ENCODE measurements at regions not wholly inside any gene's neighbourhood (a gene's known extent, or its start where the extent isn't known, plus 50 kb on each side); places are given as distances from the start of the nearest gene placed in this dataset.
A peak's percentile ranks its signal among the peaks of the same experiment; 100 is the strongest.

GRCh38 chr6:14965424-14966075, 280.3 kb upstream of the JARID2 start:
- in situ Hi-C loops (cut with HindIII; ENCODE audit: extremely low pct_ligation_motif_present, low pct_unique_long_range_greater_than_20kb): no loop called here
- ATAC-seq: no peak
- BruUV-seq (replicated peaks): no TSS peak

GRCh38 chr6:14966096-14966905, 279.6 kb upstream of the JARID2 start:
- Histone ChIP-seq H3K36me3 (replicated peaks in 1 of 2; ENCODE audit: control insufficient read depth in 1 of 2, insufficient read depth in 2 of 2, low read length in 2 of 2) (no peaks in the 10 kb centered on the region), H2AFZ (ENCODE audit: low read length) (no peak overlapping the region), H3K9ac (ENCODE audit: insufficient read depth, low read depth, low read length) (no peak overlapping the region), H3K4me1 (ENCODE audit: insufficient read depth, low read length) (no peaks in the 10 kb centered on the region), H3K9me3 (ENCODE audit: low read length) (no peaks in the 10 kb centered on the region), H3K27me3 (ENCODE audit: control insufficient read depth in 1 of 2, insufficient read depth in 2 of 2, low read length in 2 of 2) (no peaks in the 10 kb centered on the region), H3K4me3 (replicated peaks in 1 of 3; ENCODE audit: insufficient read depth in 1 of 3, low read depth in 2 of 3, low read length in 3 of 3) (no peak overlapping the region), H3K27ac (ENCODE audit: extremely low read length, insufficient read depth, low read length) (no peak overlapping the region), H3K79me2 (ENCODE audit: insufficient read depth, low read length) (no peaks in the 10 kb centered on the region), H3K4me2 (ENCODE audit: low read depth, low read length) (no peak overlapping the region), H4K20me1 (ENCODE audit: insufficient read depth, low read length) (no peaks in the 10 kb centered on the region)
- no TSS peak for BruUV-seq (replicated peaks)
- intact Hi-C loops (cut with micrococcal nuclease; ENCODE audit: unreplicated experiment): no loop called here
- CTCF ChIA-PET (ENCODE audit: low intra/inter-chr PET ratio, low total read pairs): no interaction called here
- no peak for ATAC-seq
- POLR2A ChIA-PET: no interaction called here
- no peak for DNase-seq (ENCODE audit: low spot score)
- 21% methylated on average over 8 of the region's 8 CpGs for WGBS (ENCODE audit: low lambda C conversion rate)
- FAIRE-seq: no peak
- in situ Hi-C loops (cut with HindIII; ENCODE audit: extremely low pct_ligation_motif_present, low pct_unique_long_range_greater_than_20kb): no loop called here
- TF ChIP-seq ZNF512B (CRISPR knock-in tag; IDR thresholded peaks at IDR 0.05; ENCODE audit: borderline replicate concordance) (no peak), SMARCE1 (IDR thresholded peaks at IDR 0.05; ENCODE audit: borderline replicate concordance) (no peak), HINFP (CRISPR knock-in tag; IDR thresholded peaks at IDR 0.05; ENCODE audit: low read depth) (no peak), PHF21A (CRISPR knock-in tag; IDR thresholded peaks at IDR 0.05) (no peak), ZNF616 (CRISPR knock-in tag; IDR thresholded peaks at IDR 0.05; ENCODE audit: low read depth) (no peak), GATA4 (IDR thresholded peaks at IDR 0.05; ENCODE audit: borderline replicate concordance, low read depth) (no peak)

More at GRCh38 chr6:14965424-14966075, 280.3 kb upstream of the JARID2 start:
- no peaks in the 10 kb centered on the region for H3K36me3 ChIP-seq (replicated peaks in 1 of 2; ENCODE audit: control insufficient read depth in 1 of 2, insufficient read depth in 2 of 2, low read length in 2 of 2)
- H2AFZ ChIP-seq (ENCODE audit: low read length): no peak overlapping the region
- no peaks in the 10 kb centered on the region for H3K9me3 ChIP-seq (ENCODE audit: low read length)
- H3K79me2 ChIP-seq (ENCODE audit: insufficient read depth, low read length): no peaks in the 10 kb centered on the region
- ChIA-PET POLR2A (no interaction called here), CTCF (ENCODE audit: low intra/inter-chr PET ratio, low total read pairs) (no interaction called here)
- FAIRE-seq (no peak), DNase-seq (ENCODE audit: low spot score) (no peak)
- H4K20me1 ChIP-seq (ENCODE audit: insufficient read depth, low read length): no peaks in the 10 kb centered on the region
- no peak overlapping the region for H3K4me3 ChIP-seq (replicated peaks in 1 of 3; ENCODE audit: insufficient read depth in 1 of 3, low read depth in 2 of 3, low read length in 3 of 3)
- no peak overlapping the region for H3K27ac ChIP-seq (ENCODE audit: extremely low read length, insufficient read depth, low read length)
- H3K4me2 ChIP-seq (ENCODE audit: low read depth, low read length): no peak overlapping the region
- no peaks in the 10 kb centered on the region for H3K27me3 ChIP-seq (ENCODE audit: control insufficient read depth in 1 of 2, insufficient read depth in 2 of 2, low read length in 2 of 2)
- TF ChIP-seq CEBPB (IDR thresholded peaks at IDR 0.05; ENCODE audit: borderline replicate concordance, low read depth, low read length) (peak; percentile 27; the same call in 1 of the 2 replicates), ZNF224 (CRISPR knock-in tag; IDR thresholded peaks at IDR 0.05) (no peak), HINFP (CRISPR knock-in tag; IDR thresholded peaks at IDR 0.05; ENCODE audit: low read depth) (no peak), LCORL (IDR thresholded peaks at IDR 0.05) (no peak), LCORL (CRISPR knock-in tag; IDR thresholded peaks at IDR 0.05) (no peak), ASH2L (IDR thresholded peaks at IDR 0.05; ENCODE audit: insufficient read length, low read depth, low read length) (no peak)
- no peak overlapping the region for H3K9ac ChIP-seq (ENCODE audit: insufficient read depth, low read depth, low read length)
- 44% methylated on average over 10 of the region's 10 CpGs for WGBS (ENCODE audit: low lambda C conversion rate)
- intact Hi-C loops (cut with micrococcal nuclease; ENCODE audit: unreplicated experiment): no loop called here
- no peaks in the 10 kb centered on the region for H3K4me1 ChIP-seq (ENCODE audit: insufficient read depth, low read length)

All from HepG2 (cell line).